VCaP (cell line): ENCODE measurements at regions not wholly inside any gene's neighbourhood (a gene's known extent, or its start where the extent isn't known, plus 50 kb on each side); places are given as distances from the start of the nearest gene placed in this dataset.
A peak's percentile ranks its signal among the peaks of the same experiment; 100 is the strongest.

Source experiments
- H3K27ac ChIP-seq: fragments of 450-650 bp; 2 replicates; pipeline ENCODE4 v1.5.1; 2017
- TF ChIP-seq, protein P1 (sequence below): fragments of 450-650 bp; conservative IDR thresholded peaks from 2 replicates; pipeline ENCODE4 v1.5.1; 2017; ENCODE audit warnings: mild to moderate bottlenecking, moderate library complexity

DNA sequence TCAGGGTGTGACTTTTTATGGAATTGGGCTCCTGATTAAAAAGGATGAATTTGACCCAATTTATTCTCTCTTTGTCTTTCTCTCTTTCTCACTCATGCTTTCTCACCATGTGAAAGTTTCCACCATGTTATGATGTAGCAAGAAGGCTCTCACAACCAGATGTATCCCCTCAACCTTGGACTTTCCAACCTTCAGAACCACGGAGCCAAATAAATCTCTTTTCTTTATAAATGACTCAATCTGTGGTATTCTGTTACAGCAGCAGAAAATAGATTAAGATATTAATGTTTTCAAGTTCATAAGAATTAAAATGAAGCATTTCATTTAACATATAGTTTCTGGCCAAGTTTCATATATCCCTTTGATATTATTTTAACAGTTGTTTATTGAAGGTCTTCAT lies 698.5 kb downstream of the TRAM1L1 start:
- H3K27ac ChIP-seq = no peak overlapping the region

DNA sequence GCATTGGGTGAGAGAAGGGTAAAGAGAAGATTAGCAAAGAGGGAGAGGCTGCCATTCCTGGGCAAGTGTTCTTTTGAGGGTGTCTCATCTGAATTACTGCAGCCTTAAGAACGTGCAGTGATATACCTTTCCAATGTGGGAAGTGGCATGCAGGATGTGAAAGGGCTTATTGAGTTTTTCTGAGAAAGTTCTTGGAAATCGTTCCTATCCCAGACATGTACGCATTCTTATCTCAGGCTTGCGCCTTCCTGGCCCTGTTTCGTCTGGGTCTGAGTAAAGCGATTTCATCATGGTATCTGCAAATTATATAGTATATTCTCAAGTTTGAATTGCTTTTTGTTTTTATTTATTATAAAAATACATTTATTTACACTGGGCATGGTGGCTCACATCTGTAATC lies 699.8 kb downstream of the TRAM1L1 start:
- H3K27ac ChIP-seq = no peak overlapping the region
- TF ChIP-seq, protein P1, sequence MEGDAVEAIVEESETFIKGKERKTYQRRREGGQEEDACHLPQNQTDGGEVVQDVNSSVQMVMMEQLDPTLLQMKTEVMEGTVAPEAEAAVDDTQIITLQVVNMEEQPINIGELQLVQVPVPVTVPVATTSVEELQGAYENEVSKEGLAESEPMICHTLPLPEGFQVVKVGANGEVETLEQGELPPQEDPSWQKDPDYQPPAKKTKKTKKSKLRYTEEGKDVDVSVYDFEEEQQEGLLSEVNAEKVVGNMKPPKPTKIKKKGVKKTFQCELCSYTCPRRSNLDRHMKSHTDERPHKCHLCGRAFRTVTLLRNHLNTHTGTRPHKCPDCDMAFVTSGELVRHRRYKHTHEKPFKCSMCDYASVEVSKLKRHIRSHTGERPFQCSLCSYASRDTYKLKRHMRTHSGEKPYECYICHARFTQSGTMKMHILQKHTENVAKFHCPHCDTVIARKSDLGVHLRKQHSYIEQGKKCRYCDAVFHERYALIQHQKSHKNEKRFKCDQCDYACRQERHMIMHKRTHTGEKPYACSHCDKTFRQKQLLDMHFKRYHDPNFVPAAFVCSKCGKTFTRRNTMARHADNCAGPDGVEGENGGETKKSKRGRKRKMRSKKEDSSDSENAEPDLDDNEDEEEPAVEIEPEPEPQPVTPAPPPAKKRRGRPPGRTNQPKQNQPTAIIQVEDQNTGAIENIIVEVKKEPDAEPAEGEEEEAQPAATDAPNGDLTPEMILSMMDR = no peak

More for the DNA sequence above, 698.5 kb downstream of the TRAM1L1 start:
- TF ChIP-seq, protein P1 = no peak

DNA sequence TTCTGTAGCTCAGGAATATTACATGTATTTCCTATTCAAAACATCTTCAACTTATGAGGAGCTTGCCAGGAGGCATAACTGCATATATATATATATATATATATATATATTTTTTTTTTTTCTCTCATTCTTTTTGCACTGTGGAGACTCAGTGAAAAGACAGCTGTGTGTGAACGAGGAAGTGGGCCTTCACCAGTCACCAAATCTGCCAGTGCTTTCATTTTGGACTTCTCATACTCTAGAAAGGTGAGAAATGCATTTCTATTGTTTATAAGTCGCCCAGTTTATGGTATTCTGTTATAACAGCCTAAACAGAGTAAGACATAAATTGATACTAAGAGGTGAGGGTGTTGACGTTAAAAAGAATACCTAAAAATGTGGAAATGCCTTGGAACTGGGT lies 710.6 kb downstream of the TRAM1L1 start:
- TF ChIP-seq, protein P1 = no peak
- H3K27ac ChIP-seq = no peak overlapping the region

DNA sequence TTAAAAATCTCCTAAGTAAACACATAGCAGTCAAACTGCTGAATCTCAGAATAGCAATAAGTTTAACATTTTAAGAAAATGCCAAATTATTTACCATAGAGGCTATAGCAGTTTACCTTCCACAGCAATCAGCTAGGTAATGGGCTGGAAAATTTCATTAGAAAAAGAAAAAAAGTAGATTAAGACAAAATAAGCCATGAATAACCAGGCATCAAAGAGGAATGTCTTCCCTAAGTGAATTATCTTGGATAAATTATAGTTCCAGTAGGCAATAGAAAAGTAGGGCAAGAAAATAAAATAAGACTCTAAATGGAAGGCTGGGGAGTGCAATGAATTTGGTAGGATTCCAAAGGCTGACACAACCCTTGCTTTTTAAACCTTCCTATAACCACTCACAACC lies 722.8 kb downstream of the TRAM1L1 start:
- no peak overlapping the region for H3K27ac ChIP-seq
- TF ChIP-seq, protein P1 = no peak

DNA sequence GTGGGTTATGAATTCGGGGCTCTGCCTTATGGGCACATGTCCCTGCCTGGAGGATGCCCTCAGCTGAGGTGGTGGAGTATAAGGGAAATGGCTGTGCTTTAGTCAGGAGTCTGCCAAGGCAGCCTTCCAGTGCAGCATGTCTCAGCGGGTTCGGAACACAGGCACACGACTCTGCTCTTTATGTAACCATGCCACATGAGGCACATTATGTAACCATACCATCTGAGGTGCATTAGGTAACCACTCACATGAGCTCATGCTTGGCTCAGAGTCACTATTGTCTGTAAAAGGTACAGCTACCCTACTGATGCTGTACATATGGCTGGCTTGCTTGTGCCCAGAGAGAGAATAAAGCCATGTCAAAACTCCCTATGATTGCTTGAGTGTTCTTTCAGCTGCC lies 723.6 kb downstream of the TRAM1L1 start:
- H3K27ac ChIP-seq = no peak overlapping the region
- TF ChIP-seq, protein P1 = no peak

DNA sequence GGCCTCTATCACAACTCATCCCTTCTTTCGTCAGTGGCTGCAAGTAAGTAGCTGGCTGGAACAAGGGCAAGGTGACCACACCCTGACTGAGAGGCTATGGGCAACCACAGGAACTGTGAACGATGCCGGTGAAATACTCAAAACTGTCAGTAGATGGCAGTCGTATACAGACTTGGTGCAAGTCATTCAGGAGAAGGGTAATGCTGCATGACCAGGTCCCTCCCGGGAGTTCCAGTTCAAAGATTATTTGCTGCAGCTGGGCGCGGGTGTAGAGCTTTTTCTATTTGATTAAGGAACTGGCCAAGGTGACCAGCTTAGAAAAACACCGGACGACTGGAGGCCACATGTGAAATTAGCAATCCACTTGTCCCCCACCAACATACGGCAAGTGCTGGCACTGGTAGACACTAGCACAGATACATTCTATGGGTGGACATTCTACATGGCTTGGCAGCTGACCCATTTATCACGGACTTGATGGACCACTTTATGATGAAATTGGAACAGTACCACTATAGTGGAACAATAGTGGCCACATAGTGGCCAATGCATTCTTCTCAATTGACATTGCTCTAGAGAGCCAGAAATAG lies 726.6 kb downstream of the TRAM1L1 start:
- no peak overlapping the region for H3K27ac ChIP-seq
- TF ChIP-seq, protein P1 = peak; percentile 84

DNA sequence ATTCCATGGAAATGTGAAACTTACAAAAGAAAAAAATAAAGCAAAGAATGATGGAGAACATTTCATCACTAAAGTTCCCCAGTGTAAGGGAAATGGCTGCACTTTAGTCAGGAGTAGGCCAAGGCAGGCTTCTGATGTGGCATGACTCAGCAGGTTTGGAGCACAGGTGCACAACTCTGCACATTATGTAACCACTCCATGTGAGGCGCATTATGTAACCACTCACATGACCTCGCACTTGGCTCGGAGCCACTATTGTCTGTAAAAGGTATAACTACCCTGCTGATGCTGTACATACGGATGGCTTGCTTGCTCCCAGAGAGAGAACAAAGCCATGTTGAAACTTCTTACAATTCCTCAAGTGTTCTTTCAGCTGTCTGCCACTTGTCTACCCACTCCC lies 727.6 kb downstream of the TRAM1L1 start:
- TF ChIP-seq, protein P1 = no peak
- no peak overlapping the region for H3K27ac ChIP-seq
